PC-9 (cell line): ENCODE measurements at regions not wholly inside any gene's neighbourhood (a gene's known extent, or its start where the extent isn't known, plus 50 kb on each side); places are given as distances from the start of the nearest gene placed in this dataset.

ENCODE experiments used
- EZH2 ChIP-seq: fragments of 200-600 bp; sonication (generic); IDR thresholded peaks from 2 replicates; pipeline ENCODE4 v1.8.0; 2017; ENCODE audit warnings: antibody characterized with exemption, low read depth
- TF ChIP-seq, protein P1 (sequence below): fragments of 200-600 bp; sonication (generic); conservative IDR thresholded peaks from 2 replicates; pipeline ENCODE4 v1.6.1; 2017; ENCODE audit warnings: mixed run types, antibody characterized with exemption, mild to moderate bottlenecking, moderate library complexity

- TF ChIP-seq EZH2 = no peak
- TF ChIP-seq, protein P1, sequence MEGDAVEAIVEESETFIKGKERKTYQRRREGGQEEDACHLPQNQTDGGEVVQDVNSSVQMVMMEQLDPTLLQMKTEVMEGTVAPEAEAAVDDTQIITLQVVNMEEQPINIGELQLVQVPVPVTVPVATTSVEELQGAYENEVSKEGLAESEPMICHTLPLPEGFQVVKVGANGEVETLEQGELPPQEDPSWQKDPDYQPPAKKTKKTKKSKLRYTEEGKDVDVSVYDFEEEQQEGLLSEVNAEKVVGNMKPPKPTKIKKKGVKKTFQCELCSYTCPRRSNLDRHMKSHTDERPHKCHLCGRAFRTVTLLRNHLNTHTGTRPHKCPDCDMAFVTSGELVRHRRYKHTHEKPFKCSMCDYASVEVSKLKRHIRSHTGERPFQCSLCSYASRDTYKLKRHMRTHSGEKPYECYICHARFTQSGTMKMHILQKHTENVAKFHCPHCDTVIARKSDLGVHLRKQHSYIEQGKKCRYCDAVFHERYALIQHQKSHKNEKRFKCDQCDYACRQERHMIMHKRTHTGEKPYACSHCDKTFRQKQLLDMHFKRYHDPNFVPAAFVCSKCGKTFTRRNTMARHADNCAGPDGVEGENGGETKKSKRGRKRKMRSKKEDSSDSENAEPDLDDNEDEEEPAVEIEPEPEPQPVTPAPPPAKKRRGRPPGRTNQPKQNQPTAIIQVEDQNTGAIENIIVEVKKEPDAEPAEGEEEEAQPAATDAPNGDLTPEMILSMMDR = no peak
Observed at GRCh38 chr2:81395746-81396145, 1091.2 kb upstream of the LRRTM1 start.
